ENCODE measurements at regions not wholly inside any gene's neighbourhood (a gene's known extent, or its start where the extent isn't known, plus 50 kb on each side); places are given as distances from the start of the nearest gene placed in this dataset.

DNA sequence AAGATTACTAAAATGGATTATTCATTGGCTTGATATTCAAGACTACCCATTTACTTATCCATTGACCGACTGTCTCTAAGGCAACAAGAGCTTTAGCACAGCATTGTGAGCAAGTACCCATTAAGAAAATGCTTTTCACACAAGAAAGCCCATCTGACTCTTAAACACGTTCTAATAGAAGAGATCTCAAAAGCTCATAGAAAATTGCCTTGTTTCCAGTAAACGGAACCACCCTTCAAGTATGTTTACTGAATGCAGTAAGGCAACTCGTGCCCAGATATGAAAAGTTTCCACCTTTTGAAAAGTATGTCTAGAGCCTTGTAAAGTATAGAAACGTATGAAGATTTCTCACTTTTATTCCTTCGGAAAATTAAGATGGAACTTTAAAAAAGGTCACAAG is 655.3 kb upstream of the ALCAM start:
- DNase-seq: no peak

GRCh38 chr3:104715972-104716371 is 650.7 kb upstream of the ALCAM start:
- no peak for DNase-seq

DNA sequence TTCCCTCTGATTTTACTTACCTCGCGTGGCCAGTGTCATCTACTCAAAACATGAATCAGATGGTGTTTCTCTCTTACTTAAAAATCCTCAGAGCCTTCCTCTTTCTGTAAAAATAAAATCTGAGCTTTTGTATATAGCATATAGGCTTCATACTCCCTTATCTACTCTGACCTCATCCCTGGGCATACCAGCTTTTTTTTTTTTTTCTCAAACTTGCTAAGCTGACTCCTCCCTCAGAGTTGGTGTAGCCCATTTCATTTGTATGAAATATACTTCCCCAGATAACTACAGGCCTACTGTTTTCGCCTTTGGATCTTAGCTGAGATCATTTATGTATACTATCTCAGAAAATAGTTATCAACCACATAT is 648.9 kb upstream of the ALCAM start:
- DNase-seq: peak in 2 of 3 donors; percentile 2 to 19

DNA sequence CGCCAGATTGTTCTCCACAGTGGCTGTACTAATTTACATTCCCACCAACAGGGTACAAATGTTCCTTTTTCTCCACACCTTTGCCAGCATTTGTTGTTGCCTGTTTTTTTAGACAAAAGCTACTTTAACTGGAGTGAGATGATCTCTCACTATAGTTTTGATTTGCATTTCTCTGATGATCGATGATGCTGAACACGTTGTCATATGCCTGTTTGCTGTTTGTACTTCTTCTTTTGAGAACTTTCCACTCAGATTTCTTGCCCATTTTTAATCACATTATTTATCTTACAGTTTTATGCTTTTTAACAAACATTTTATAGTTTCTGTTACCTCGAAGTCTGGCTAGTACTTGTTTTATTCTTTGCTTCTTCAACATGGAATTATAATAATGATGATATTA is 643.7 kb upstream of the ALCAM start:
- DNase-seq: no peak

DNA sequence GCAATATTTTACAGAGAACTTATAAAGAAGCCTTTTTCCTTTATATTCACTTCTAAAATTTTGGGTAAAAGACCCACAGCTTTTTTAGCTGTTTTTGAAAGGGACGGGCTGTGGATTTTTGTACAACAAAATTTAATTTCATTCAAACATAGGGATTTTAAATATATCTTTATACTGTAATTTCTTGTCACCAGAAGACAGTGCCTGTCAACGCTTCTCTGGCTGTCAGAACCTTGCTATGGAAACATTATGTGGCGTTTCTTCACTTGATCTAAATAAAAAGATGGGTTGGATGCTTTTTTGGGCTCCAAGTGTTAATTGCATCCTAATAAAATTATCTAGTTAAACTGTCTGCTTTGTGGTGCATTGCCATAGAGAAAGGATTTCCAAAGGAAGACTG is 635.6 kb upstream of the ALCAM start:
- no peak for DNase-seq

- DNase-seq: no peak
Measured at GRCh38 chr3:104734627-104735026, 632.1 kb upstream of the ALCAM start.

DNA sequence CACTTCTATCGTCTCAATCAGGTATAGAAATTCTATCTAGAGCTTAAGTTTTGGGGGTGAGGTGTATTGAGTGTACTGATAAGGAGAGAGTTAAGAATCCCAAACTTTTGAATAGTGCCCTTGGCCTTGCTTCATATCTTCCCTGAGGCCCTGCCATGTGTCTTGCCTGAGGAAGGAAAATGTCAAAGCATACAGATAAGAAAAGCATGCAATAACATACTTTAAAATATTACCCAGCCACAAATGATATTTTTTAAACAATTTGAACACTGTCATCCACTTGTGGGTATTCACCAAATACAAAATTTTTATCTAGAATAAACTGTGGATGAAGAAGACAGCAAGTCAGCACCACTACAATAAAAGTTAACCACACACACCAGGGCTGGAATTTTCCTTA is 631.0 kb upstream of the ALCAM start:
- DNase-seq: no peak

- no peak for DNase-seq
Measured at GRCh38 chr3:104738271-104738670, 628.4 kb upstream of the ALCAM start.

DNA sequence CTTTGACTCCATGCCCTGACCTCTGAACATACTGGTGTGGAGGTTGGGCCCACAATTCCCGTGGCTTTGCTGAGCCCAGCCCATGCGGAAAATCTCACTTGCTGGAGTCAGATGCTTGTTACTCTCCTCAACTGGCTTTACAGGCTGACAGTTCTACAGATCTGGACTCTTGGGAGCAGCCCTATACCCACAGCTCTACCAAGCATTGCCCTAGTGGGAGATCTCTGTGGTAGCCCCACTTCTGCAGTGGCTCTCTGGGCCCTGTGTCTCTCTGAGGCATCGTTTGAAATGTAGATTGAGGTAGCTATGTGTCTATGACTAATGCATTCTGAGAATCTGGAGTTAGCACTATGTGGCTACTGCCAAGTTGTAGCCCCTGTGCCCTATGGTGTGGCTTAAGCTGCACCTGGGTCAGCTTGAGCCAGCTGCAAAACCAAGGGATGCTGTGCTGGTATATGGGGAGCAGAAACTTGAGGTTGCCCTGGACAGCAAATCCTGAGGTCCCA is 625.8 kb upstream of the ALCAM start:
- DNase-seq: no peak

GRCh38 chr3:104742044-104742443 is 624.7 kb upstream of the ALCAM start:
- DNase-seq: no peak

- DNase-seq: no peak
Measured at GRCh38 chr3:104745313-104745712, 621.4 kb upstream of the ALCAM start.

DNA sequence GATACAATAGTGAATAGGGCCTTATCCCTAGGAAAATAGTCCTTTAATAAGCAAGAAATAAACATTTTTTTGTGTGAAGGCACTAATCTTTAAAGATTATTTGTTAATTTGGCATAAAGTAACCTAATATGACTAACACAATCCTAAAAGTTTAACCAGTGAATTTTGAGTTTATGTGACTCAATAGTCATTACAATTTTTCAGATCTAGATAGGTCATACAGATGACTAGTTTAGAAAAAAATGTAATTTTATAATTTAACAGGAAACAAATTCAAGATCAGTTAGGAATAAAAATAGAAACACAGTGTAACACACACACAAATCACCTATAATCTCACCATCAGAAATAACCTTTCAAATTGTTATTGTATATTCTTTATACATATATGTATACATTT is 620.7 kb upstream of the ALCAM start:
- no peak for DNase-seq

DNA sequence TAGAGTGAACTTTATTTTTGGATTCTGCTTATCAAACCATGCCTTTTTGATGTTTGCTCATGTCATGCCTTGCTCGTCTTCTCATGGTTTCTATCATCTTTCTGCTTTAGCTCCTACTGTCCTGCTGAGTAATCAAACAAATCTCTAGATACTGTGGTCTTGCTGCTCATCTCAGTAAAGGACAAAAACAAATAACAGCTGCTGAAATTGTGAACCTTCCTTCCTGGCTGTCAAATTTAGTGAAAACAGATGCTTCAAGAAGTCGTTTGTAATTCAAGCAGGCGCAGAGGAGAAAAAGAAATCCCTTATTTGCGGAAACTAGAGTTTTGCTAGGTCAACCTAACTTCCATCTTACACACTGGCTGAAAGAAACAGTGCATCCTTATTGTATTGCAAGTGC is 616.1 kb upstream of the ALCAM start:
- no peak for DNase-seq

GRCh38 chr3:104755791-104756190 is 610.9 kb upstream of the ALCAM start:
- no peak for DNase-seq

DNA sequence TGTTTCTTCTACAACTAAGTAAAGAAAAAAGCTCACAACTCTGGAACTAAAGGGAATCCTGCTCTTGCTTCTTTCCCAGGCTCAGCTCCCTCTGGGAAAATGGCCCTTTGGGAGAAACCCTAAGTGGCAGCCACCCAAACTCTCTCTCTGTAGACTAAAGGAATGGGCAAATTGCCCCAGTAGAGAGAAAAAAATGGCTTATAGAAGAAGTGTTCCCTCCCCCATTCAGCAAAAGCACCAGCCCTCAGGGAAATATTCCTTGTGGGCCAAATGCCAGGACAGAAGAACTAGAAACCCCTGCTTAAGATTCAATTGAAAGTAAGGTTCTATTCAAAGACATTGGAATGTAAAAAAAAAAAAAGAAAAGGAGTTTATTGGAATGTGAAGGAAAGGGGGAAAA is 603.7 kb upstream of the ALCAM start:
- DNase-seq: no peak

DNA sequence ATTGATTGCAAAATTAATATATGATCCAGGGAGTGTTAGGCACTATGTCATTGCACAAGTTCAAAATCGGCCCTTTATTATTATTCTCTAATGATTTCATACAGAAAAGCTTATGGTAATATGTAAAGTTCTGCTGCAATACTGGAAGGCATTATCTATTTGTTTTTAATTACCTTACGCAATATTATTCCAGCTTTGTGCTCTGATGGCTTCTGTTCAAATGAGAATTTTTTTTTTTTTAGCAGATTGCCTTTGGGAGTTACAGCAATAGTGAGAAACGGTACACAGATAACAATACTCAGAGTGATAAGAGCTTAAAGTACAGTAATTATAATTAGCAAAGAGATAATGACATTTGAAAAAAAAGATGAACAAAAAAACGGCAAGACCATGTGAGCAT is 602.2 kb upstream of the ALCAM start:
- DNase-seq: no peak

DNA sequence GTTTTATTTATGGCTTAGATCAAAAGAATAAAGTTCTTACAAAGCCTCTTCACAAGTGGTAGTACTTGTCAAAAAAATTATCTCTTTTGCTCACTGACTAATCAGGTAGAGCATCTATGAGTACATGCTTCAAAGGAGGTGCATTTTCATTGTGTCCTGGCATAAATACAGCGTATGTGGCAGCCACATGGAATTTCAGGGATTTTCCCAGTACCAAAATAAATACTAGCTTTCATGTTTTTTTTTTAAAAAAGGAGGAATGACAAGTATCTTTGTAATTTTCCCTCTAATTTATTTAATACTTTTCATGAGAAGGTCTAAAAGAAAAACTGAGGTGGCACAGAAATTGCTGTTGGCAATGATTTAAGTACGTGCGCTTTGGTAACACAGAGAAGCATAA is 597.8 kb upstream of the ALCAM start:
- no peak for DNase-seq

DNA sequence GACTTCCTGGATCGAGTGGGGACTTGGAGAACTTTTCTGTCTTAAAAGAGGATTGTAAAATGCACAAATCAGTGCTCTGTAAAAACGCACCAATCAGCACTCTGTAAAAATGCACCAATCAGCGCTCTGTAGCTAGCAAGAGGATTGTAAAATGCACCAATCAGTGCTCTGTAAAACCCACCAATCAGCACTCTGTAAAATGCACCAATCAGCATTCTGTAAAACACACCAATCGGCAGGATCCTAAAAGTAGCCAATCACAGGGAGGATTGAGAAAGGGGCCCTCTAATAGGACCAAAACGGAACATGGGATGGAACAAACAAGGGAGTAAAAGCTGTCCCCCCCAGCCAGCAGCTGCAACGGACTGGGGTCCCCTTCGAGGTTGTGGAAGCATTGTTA is 587.4 kb upstream of the ALCAM start:
- no peak for DNase-seq

GRCh38 chr3:104781112-104781511 is 585.6 kb upstream of the ALCAM start:
- no peak for DNase-seq

DNA sequence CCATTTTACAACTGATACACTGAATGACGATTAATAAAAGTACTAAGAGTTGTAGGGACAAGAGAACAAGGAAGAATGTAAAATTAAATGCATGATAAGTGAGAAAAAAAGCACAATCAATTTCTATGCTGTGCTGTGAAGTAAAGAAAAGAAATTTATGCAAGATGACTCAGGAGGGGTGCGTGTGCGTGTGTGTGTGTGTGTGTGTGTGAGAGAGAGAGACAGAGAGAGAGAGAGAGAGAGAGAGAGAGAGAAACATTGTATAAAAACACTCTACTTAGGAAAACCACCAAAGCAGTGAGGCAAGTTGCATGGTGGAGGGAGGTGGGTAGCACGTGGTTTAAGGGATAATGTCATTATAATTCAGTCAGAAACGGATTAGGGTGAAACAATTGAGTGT is 580.8 kb upstream of the ALCAM start:
- no peak for DNase-seq

DNA sequence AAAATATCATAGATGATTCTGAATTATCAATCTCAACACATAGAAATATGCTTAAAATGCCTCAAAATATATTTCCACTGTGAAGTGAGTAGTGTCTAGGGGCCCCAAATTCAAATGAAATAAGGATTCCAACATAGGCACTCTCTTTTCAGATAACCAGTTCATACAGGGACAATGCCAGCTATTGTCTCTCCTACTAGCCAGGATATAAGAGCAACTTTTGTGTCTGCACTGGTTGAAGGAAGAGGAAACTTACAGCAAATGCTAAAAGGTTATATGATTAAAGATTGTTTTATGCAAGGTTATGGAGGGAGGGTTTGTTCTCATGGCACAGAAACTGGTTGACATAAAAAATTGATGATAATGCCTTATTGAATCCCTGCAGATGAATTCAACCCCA is 579.4 kb upstream of the ALCAM start:
- DNase-seq: no peak

- DNase-seq: no peak
Measured at GRCh38 chr3:104788807-104789206, 577.9 kb upstream of the ALCAM start.

DNA sequence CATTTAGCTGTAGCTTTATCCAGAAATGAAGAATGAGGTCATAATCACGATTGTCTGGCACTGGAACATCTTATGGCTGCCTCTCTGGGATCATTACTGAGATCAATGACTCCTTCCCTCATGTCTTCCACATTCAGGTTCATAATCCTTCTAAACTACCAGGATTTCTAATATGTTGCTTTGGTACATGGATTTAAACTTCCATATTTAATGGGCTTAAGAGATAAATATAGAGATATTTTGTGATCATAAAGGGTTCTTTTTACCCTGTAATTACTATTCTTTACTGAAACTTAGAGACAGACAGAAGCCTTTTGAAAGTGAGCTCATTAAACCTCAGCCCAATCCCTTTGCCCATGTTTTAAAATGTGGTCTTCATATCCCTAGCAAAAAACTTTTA is 575.4 kb upstream of the ALCAM start:
- no peak for DNase-seq

- DNase-seq: no peak
Measured at GRCh38 chr3:104796556-104796955, 570.2 kb upstream of the ALCAM start.

DNA sequence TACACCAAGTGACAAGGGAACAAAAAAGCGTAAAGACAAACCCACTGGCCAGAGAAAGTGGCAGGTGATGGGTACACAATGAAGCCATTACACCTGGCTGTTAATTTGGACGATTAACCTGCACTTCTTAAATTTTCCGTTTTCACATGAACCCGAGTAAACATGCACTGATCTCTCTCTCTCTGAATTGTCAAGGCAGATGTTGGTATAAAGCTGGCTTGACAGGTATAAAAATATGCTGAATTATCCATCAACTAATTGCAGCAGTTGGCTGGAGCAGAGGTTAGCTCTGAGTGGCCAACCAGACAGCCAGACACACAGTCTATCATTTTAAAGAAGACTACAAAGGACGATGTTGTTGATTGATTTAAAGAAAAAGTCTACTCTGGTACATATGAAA is 561.7 kb upstream of the ALCAM start:
- no peak for DNase-seq

DNA sequence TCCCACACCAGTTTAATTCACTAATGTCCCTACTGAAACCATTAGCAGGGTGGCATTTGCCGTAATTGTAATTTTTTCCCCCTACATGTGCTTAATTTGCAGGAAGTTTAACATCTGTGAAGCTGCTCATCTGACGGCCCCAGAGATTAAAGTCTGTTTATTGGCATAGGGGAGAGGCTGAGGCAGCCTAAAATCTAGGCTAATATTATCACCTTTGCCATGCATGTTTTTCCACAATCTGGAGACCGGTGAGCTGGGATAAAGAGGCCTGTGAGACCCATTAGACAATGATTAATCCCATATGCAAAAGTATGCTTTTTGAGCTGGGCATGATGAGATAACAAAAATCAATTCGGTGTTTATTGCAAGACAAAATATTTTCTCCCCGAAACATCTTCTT is 561.2 kb upstream of the ALCAM start:
- DNase-seq: no peak

Measured in suppressor macrophage treated with lipopolysaccharide for 1 hour (primary cell).